RWPE2 (cell line): ENCODE measurements at regions not wholly inside any gene's neighbourhood (a gene's known extent, or its start where the extent isn't known, plus 50 kb on each side); places are given as distances from the start of the nearest gene placed in this dataset.

Source experiments
- ATAC-seq: fragments of 200-7000 bp; cut with Tn5 transposase; 3 replicates; pipeline ENCODE4 v1.9.1; 2021; ENCODE audit warnings: low read depth
- DNase-seq: peaks from one replicate; pipeline ENCODE4 v3.0.0-alpha.2; 2020; ENCODE audit warnings: low spot score
- H3K27ac ChIP-seq: fragments of 450-650 bp; 2 replicates; pipeline ENCODE4 v1.5.1; 2017; ENCODE audit warnings: mild to moderate bottlenecking; ENCODE audit not compliant: poor library complexity, severe bottlenecking
- H3K27me3 ChIP-seq: fragments of 250-450 bp; sonication (Bioruptor Pico); 2 replicates; pipeline ENCODE4 v1.5.1; 2021; ENCODE audit warnings: mild to moderate bottlenecking, moderate library complexity; ENCODE audit not compliant: insufficient read depth, poor library complexity, severe bottlenecking
- H3K36me3 ChIP-seq: fragments of 250-450 bp; sonication (Bioruptor Pico); 2 replicates; pipeline ENCODE4 v1.5.1; 2020; ENCODE audit warnings: low read depth, mild to moderate bottlenecking, moderate library complexity
- H3K4me1 ChIP-seq: fragments of 250-450 bp; sonication (Bioruptor Pico); 2 replicates; pipeline ENCODE4 v1.5.1; 2021; ENCODE audit warnings: mild to moderate bottlenecking, moderate library complexity; ENCODE audit not compliant: insufficient read depth, poor library complexity, severe bottlenecking
- H3K4me3 ChIP-seq: fragments of 250-450 bp; sonication (Bioruptor Pico); 2 replicates; pipeline ENCODE4 v1.5.1; 2021; ENCODE audit warnings: mild to moderate bottlenecking, moderate library complexity; ENCODE audit not compliant: severe bottlenecking
- H3K9me3 ChIP-seq: fragments of 250-450 bp; sonication (Bioruptor Pico); 2 replicates; pipeline ENCODE4 v1.5.1; 2021; ENCODE audit warnings: mild to moderate bottlenecking, moderate library complexity; ENCODE audit not compliant: severe bottlenecking
- TF ChIP-seq, protein P1 (sequence below): fragments of 450-650 bp; IDR thresholded peaks from one replicate; pipeline ENCODE4 v1.5.1; 2017; ENCODE audit warnings: mild to moderate bottlenecking, moderate library complexity; ENCODE audit not compliant: poor library complexity, severe bottlenecking

DNA sequence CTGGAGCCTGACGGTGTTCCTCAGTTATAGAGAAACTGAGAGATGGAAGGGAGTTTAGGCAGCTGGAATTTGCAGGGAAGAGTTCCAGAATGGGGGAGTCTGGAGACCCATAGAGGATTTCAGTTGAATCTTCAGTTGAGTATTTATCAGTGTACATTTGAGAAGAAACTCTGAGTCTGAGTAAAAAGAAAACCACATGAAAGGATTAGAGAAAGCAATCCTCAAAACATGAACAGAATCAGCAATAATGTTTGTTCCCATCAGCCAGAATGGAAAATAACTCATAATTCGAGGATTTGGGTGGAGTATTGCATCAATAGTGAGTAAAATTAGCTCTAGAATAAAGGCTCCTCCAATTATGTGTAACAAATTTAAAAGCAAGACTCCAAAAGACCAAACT, 130.0 kb upstream of the AHR start:
- ATAC-seq (no peak), DNase-seq (no peak)
- Histone ChIP-seq H3K27me3 (no peaks in the 10 kb centered on the region), H3K4me1 (no peaks in the 10 kb centered on the region), H3K27ac (no peak overlapping the region), H3K4me3 (no peak overlapping the region), H3K36me3 (no peaks in the 10 kb centered on the region), H3K9me3 (no peaks in the 10 kb centered on the region)
- TF ChIP-seq, protein P1, sequence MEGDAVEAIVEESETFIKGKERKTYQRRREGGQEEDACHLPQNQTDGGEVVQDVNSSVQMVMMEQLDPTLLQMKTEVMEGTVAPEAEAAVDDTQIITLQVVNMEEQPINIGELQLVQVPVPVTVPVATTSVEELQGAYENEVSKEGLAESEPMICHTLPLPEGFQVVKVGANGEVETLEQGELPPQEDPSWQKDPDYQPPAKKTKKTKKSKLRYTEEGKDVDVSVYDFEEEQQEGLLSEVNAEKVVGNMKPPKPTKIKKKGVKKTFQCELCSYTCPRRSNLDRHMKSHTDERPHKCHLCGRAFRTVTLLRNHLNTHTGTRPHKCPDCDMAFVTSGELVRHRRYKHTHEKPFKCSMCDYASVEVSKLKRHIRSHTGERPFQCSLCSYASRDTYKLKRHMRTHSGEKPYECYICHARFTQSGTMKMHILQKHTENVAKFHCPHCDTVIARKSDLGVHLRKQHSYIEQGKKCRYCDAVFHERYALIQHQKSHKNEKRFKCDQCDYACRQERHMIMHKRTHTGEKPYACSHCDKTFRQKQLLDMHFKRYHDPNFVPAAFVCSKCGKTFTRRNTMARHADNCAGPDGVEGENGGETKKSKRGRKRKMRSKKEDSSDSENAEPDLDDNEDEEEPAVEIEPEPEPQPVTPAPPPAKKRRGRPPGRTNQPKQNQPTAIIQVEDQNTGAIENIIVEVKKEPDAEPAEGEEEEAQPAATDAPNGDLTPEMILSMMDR = no peak

DNA sequence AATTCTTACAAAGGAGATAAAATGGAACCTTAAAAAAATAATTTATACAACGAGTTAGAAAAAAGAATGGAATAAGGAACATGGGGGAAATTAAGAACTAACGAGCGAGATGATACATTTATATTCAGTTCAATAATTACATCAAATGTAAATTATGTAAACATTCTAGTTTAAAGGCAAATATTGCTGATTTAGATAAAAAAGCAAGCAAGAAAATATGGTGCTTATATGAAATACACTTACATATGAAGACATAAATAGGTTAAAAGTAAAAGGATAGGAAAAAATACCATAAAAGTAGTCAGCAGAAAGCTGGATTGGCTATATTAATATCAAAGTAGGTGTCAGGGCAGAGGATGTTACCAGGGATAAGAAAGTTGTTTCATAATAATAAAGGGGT, 127.0 kb upstream of the AHR start:
- DNase-seq = no peak
- no peak for ATAC-seq
- Histone ChIP-seq H3K4me3 (no peak overlapping the region), H3K9me3 (no peaks in the 10 kb centered on the region), H3K27me3 (no peaks in the 10 kb centered on the region), H3K27ac (no peak overlapping the region), H3K4me1 (no peaks in the 10 kb centered on the region), H3K36me3 (no peaks in the 10 kb centered on the region)
- TF ChIP-seq, protein P1 = no peak

DNA sequence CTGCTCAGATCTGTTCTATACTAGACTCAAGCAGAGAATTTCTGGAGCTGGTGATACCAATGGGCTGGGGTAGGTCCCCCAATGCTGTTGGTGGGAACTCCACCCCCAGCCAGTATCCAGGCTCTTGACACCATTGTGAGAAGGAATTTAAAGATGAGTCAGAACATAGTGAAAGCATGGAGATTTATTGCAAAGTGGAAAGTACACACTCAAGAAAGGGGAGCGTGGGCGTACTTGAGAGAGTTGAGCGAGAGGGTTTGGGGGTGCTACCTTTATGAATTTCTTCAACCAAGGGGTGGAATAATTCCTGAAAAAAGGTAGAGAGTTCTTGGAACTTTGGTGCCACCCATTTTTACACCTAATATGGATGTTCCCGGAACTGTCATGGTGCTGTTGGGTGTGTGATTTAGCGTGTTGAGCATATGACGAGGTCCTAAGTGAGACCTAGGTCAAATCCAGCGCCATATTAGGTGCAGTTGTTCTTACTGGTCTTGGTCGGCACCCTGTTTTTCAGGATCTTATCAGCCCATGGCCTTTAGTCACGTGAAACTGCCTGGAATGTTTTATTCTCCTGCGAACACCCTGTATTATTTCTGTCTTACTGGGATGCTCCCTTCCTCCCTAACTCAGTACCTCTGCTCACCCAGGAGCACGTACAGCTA, 122.0 kb upstream of the AHR start:
- Histone ChIP-seq H3K27me3 (no peaks in the 10 kb centered on the region), H3K9me3 (no peaks in the 10 kb centered on the region), H3K27ac (no peak overlapping the region), H3K36me3 (no peaks in the 10 kb centered on the region), H3K4me3 (no peak overlapping the region), H3K4me1 (no peaks in the 10 kb centered on the region)
- TF ChIP-seq, protein P1 = no peak
- ATAC-seq (no peak), DNase-seq (no peak)

DNA sequence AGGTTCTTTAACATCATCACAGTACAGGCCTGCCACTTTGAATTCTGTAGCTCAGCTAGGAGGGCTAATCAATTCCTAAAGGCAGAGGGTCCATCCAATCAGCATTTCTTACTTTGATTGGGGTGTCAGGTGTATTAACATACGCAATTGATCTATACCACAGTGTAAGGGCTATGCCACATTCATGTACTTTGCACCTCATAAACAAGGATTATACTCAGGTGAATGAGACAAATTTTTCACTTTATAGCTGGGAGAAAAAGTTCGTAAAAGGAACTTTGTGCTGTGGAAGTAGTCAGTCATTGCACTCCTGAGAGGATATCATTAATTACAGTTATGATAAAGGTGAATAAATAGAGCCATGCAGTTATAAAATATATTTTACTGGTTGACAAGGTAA, 119.9 kb upstream of the AHR start:
- H3K4me1 ChIP-seq = no peaks in the 10 kb centered on the region
- no peaks in the 10 kb centered on the region for H3K9me3 ChIP-seq
- ATAC-seq (no peak), DNase-seq (no peak)
- no peaks in the 10 kb centered on the region for H3K27me3 ChIP-seq
- H3K4me3 ChIP-seq = no peak overlapping the region
- H3K27ac ChIP-seq = no peak overlapping the region
- TF ChIP-seq, protein P1 = no peak
- H3K36me3 ChIP-seq = no peaks in the 10 kb centered on the region

DNA sequence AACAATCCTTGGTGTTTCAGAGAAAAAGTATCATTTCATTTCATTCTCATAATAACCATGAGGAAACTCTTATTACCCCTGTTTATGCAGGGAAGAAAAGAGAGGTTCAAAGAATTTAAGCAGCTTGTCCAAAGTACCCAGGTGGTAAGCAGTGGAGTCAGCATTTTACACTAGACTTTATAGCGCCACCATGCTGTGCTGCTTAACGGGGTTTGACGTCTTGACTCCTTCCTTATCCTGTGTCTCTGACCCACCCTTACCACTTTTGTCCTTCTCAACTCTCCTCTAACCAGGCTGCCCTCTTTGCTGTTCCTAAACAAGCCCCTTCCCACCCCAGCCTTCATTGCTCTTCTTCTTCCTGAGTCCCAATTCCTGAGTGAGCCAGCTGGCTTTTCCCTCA, 117.0 kb upstream of the AHR start:
- TF ChIP-seq, protein P1 = no peak
- Histone ChIP-seq H3K27me3 (no peaks in the 10 kb centered on the region), H3K36me3 (no peaks in the 10 kb centered on the region), H3K9me3 (no peaks in the 10 kb centered on the region), H3K27ac (no peak overlapping the region), H3K4me1 (peaks cover 7% of the 10 kb centered on the region), H3K4me3 (no peak overlapping the region)
- ATAC-seq (no peak), DNase-seq (no peak)
